ENCODE measurements at regions not wholly inside any gene's neighbourhood (a gene's known extent, or its start where the extent isn't known, plus 50 kb on each side); places are given as distances from the start of the nearest gene placed in this dataset.

DNA sequence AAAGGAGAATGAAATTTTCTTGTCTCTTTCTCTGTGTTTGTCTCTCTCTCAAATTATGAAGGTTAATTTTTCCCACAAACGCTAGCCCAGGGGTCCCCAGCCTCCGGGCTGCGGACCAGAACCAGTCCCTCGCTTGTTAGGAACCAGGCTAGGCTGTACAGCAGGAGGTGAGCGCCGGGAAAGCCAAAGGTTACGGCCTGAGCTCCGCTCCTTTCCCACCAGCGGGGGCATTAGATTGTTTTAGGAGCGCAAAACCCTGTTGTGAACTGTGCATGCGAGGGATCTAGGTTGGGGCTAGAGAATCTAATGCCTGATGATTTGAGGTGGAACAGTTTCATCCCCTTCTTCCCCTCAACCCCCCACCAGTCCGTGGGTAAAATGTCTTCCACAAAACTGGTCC, 74.7 kb upstream of the ZNF385D start:
- ATAC-seq = no peak
- intact Hi-C loops (cut with micrococcal nuclease) = no loop called here
- H3K27me3 ChIP-seq (ENCODE audit: insufficient read depth, low read length) = no peaks in the 10 kb centered on the region
- no peak for DNase-seq (ENCODE audit: low read depth, low spot score)
- POLR2A ChIA-PET = no interaction called here
- H2AFZ ChIP-seq (ENCODE audit: low read depth, low read length, poor library complexity, severe bottlenecking) = no peak overlapping the region
- no peaks in the 10 kb centered on the region for H3K9me2 ChIP-seq (ENCODE audit: insufficient read depth)
- H3K4me2 ChIP-seq (ENCODE audit: low read length) = no peak overlapping the region
- no peak overlapping the region for H3K9ac ChIP-seq (ENCODE audit: low read length)
- H3K9me3 ChIP-seq (ENCODE audit: control insufficient read depth in 1 of 2, insufficient read depth in 1 of 2, low read depth in 1 of 2, low read length in 2 of 2) = peaks cover 0 to 16% of the 10 kb centered on the region in 2 experiments; a peak in 2 of 4 replicates
- H3K4me1 ChIP-seq (ENCODE audit: control insufficient read depth in 1 of 2, insufficient read depth in 2 of 2, low read length in 2 of 2) = no peaks in the 10 kb centered on the region
- no peaks in the 10 kb centered on the region for H4K20me1 ChIP-seq (ENCODE audit: insufficient read depth)
- RAD21 ChIA-PET (ENCODE audit: low non-redundant PET in 1 of 2, low total read pairs in 2 of 2, uncharacterized antibody in 2 of 2, unreplicated experiment in 2 of 2) = no interaction called here
- no peak overlapping the region for H3K4me3 ChIP-seq (replicated peaks in 1 of 2; ENCODE audit: low read depth in 1 of 2, low read length in 2 of 2)
- BruUV-seq (replicated peaks) = no TSS peak
- CTCF ChIA-PET = no interaction called here
- H3K27ac ChIP-seq (ENCODE audit: low read depth, low read length) = no peak overlapping the region
- H3K36me3 ChIP-seq (ENCODE audit: control insufficient read depth in 1 of 2, insufficient read depth in 2 of 2, low read length in 2 of 2) = no peaks in the 10 kb centered on the region
- TF ChIP-seq EZH2 (IDR thresholded peaks at IDR 0.05) (no peak), FOSL1 (IDR thresholded peaks at IDR 0.05; ENCODE audit: low read depth) (no peak), ZFX (IDR thresholded peaks at IDR 0.05) (no peak), CEBPB (IDR thresholded peaks at IDR 0.05; ENCODE audit: low read depth) (no peak), POLR2A (IDR thresholded peaks at IDR 0.05; ENCODE audit: borderline replicate concordance, extremely low read depth, insufficient read depth, insufficient read length) (no peak), ZNF274 (IDR thresholded peaks at IDR 0.05; ENCODE audit: low read depth, low read length) (no peak), POLR2AphosphoS5 (IDR thresholded peaks at IDR 0.05; ENCODE audit: low read depth, low read length) (no peak), EGR1 (IDR thresholded peaks at IDR 0.05; ENCODE audit: low read depth) (no peak), ATF3 (IDR thresholded peaks at IDR 0.05) (no peak), TCF7L2 (IDR thresholded peaks at IDR 0.05; ENCODE audit: borderline replicate concordance, extremely low read depth, insufficient read depth, insufficient read length) (no peak), CBX3 (IDR thresholded peaks at IDR 0.05; ENCODE audit: low read depth) (no peak), SRF (IDR thresholded peaks at IDR 0.05; ENCODE audit: low read depth) (no peak), ZBTB33 (IDR thresholded peaks at IDR 0.05; ENCODE audit: extremely low read depth, insufficient replicate concordance, low read length) (no peak), ELF1 (IDR thresholded peaks at IDR 0.05; ENCODE audit: borderline replicate concordance, low read depth) (no peak), SP1 (IDR thresholded peaks at IDR 0.05; ENCODE audit: low read depth) (no peak), RAD21 (IDR thresholded peaks at IDR 0.05; ENCODE audit: low read depth) (no peak), CTCF (IDR thresholded peaks at IDR 0.05 in 2 of 3, conservative IDR thresholded peaks at IDR 0.05 in 1 of 3; ENCODE audit: borderline replicate concordance in 1 of 3, insufficient read depth in 1 of 3, low read depth in 2 of 3, low read length in 2 of 3) (no peak), MAX (IDR thresholded peaks at IDR 0.05) (no peak), SIN3A (IDR thresholded peaks at IDR 0.05; ENCODE audit: low read depth) (no peak)
- TF ChIP-seq, protein P1, sequence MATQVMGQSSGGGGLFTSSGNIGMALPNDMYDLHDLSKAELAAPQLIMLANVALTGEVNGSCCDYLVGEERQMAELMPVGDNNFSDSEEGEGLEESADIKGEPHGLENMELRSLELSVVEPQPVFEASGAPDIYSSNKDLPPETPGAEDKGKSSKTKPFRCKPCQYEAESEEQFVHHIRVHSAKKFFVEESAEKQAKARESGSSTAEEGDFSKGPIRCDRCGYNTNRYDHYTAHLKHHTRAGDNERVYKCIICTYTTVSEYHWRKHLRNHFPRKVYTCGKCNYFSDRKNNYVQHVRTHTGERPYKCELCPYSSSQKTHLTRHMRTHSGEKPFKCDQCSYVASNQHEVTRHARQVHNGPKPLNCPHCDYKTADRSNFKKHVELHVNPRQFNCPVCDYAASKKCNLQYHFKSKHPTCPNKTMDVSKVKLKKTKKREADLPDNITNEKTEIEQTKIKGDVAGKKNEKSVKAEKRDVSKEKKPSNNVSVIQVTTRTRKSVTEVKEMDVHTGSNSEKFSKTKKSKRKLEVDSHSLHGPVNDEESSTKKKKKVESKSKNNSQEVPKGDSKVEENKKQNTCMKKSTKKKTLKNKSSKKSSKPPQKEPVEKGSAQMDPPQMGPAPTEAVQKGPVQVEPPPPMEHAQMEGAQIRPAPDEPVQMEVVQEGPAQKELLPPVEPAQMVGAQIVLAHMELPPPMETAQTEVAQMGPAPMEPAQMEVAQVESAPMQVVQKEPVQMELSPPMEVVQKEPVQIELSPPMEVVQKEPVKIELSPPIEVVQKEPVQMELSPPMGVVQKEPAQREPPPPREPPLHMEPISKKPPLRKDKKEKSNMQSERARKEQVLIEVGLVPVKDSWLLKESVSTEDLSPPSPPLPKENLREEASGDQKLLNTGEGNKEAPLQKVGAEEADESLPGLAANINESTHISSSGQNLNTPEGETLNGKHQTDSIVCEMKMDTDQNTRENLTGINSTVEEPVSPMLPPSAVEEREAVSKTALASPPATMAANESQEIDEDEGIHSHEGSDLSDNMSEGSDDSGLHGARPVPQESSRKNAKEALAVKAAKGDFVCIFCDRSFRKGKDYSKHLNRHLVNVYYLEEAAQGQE (IDR thresholded peaks at IDR 0.05; ENCODE audit: low read depth) = no peak
- no peaks in the 10 kb centered on the region for H3K79me2 ChIP-seq (ENCODE audit: insufficient read depth, low read length)
